Small intestine (tissue), 7 donors: ENCODE measurements at regions not wholly inside any gene's neighbourhood (a gene's known extent, or its start where the extent isn't known, plus 50 kb on each side); places are given as distances from the start of the nearest gene placed in this dataset.

Experiments used
- DNase-seq, 2 donors: peaks; one replicate each; pipeline versions ENCODE4 v3.0.0 to v3.0.0-alpha.2; 2013
- FAIRE-seq: peaks from 2 replicates; lab custom pipeline; 2012; peaks lifted over from hg19 to GRCh38; lab: Jason Lieb, UNC
- H3K27ac ChIP-seq, 3 donors: one replicate each; pipeline ENCODE4 v1.5.1; 2013; ENCODE audit warnings: low read length in 2 of 3, mild to moderate bottlenecking in 2 of 3, control low read depth in 1 of 3, inconsistent platforms in 1 of 3, low read depth in 1 of 3, moderate library complexity in 1 of 3
- H3K27me3 ChIP-seq, 3 donors: one replicate each; pipeline ENCODE4 v1.6.1; 2013; ENCODE audit warnings: low read length in 3 of 3, inconsistent platforms in 1 of 3; ENCODE audit not compliant: control insufficient read depth in 3 of 3, insufficient read depth in 3 of 3
- H3K36me3 ChIP-seq, 3 donors: one replicate each; pipeline ENCODE4 v1.6.1; 2013; ENCODE audit warnings: low read length in 3 of 3, inconsistent platforms in 1 of 3, low read depth in 1 of 3, mild to moderate bottlenecking in 1 of 3, moderate library complexity in 1 of 3; ENCODE audit not compliant: control insufficient read depth in 3 of 3, insufficient read depth in 2 of 3
- H3K4me1 ChIP-seq, 3 donors: one replicate each; pipeline ENCODE4 v1.6.1; 2013; ENCODE audit warnings: low read length in 2 of 3, inconsistent platforms in 1 of 3, low read depth in 1 of 3, mild to moderate bottlenecking in 1 of 3, moderate library complexity in 1 of 3; ENCODE audit not compliant: control insufficient read depth in 3 of 3, insufficient read depth in 2 of 3
- H3K4me3 ChIP-seq, 3 donors: one replicate each; pipeline ENCODE4 v1.5.1; 2013; ENCODE audit warnings: low read length in 3 of 3, control low read depth in 1 of 3, inconsistent platforms in 1 of 3, low read depth in 1 of 3, mild to moderate bottlenecking in 1 of 3, moderate library complexity in 1 of 3
- H3K9me3 ChIP-seq, 2 donors: one replicate each; pipeline ENCODE4 v1.6.1; 2013; ENCODE audit warnings: low read depth in 1 of 2, low read length in 1 of 2; ENCODE audit not compliant: control insufficient read depth in 2 of 2, insufficient read depth in 1 of 2
- WGBS, 3 donors: extraction: QIAGEN DNeasy Blood & Tissue Kit; methylation state at CpG; one replicate each; pipeline ENCODE4 v1.1.7; 2013; 5-methylcytosine and 5-hydroxymethylcytosine counted together
- donor health status: healthy with polysubstance abuse.
- donor health status: control.
- donor health status: control.
- donor health status: Bipolar disorder and iron deficiency.
- donor health status: healthy.

GRCh38 chr3:182041668-182042291 lies 330.1 kb downstream of the SOX2 start:
- Histone ChIP-seq H3K4me3 (no peak overlapping the region), H3K27ac (no peak overlapping the region), H3K4me1 (no peaks in the 10 kb centered on the region), H3K9me3 (peaks cover 0 to 4% of the 10 kb centered on the region in 2 donors), H3K27me3 (no peaks in the 10 kb centered on the region), H3K36me3 (no peaks in the 10 kb centered on the region)
- DNase-seq = no peak
- 63 to 85% (median 80%) methylated on average over 1 of the region's 1 CpG for WGBS, 3 donors
- no peak for FAIRE-seq

GRCh38 chr3:182045736-182046135 lies 334.0 kb downstream of the SOX2 start:
- WGBS, 3 donors = 54 to 76% (median 58%) methylated on average over 2 of the region's 2 CpGs
- Histone ChIP-seq H3K27ac (no peak overlapping the region), H3K9me3 (no peaks in the 10 kb centered on the region), H3K27me3 (no peaks in the 10 kb centered on the region), H3K4me3 (no peak overlapping the region), H3K36me3 (no peaks in the 10 kb centered on the region), H3K4me1 (no peaks in the 10 kb centered on the region)
- FAIRE-seq (no peak), DNase-seq (no peak)

- Histone ChIP-seq H3K27me3 (no peaks in the 10 kb centered on the region), H3K9me3 (no peaks in the 10 kb centered on the region), H3K36me3 (no peaks in the 10 kb centered on the region), H3K4me3 (no peak overlapping the region), H3K4me1 (no peaks in the 10 kb centered on the region), H3K27ac (no peak overlapping the region)
- no peak for FAIRE-seq
- no peak for DNase-seq
- 80 to 92% (median 86%) methylated on average over 11 of the region's 11 CpGs for WGBS, 3 donors
Observed at GRCh38 chr3:182046166-182046764, 334.5 kb downstream of the SOX2 start.

GRCh38 chr3:182050932-182051331 lies 339.2 kb downstream of the SOX2 start:
- no peak for DNase-seq
- FAIRE-seq = no peak
- Histone ChIP-seq H3K36me3 (no peaks in the 10 kb centered on the region), H3K27me3 (no peaks in the 10 kb centered on the region), H3K4me3 (no peak overlapping the region), H3K9me3 (no peaks in the 10 kb centered on the region), H3K27ac (no peak overlapping the region), H3K4me1 (no peaks in the 10 kb centered on the region)
- WGBS, 3 donors = 49 to 58% (median 56%) methylated on average over 3 of the region's 3 CpGs

- Histone ChIP-seq H3K27ac (no peak overlapping the region), H3K36me3 (no peaks in the 10 kb centered on the region), H3K4me3 (no peak overlapping the region), H3K27me3 (no peaks in the 10 kb centered on the region), H3K9me3 (no peaks in the 10 kb centered on the region), H3K4me1 (no peaks in the 10 kb centered on the region)
- 79 to 88% (median 80%) methylated on average over 1 of the region's 1 CpG for WGBS, 3 donors
- DNase-seq (no peak), FAIRE-seq (no peak)
Observed at GRCh38 chr3:182052332-182052731, 340.6 kb downstream of the SOX2 start.

- no peak for DNase-seq
- Histone ChIP-seq H3K9me3 (no peaks in the 10 kb centered on the region), H3K4me3 (no peak overlapping the region), H3K4me1 (no peaks in the 10 kb centered on the region), H3K27me3 (no peaks in the 10 kb centered on the region), H3K36me3 (no peaks in the 10 kb centered on the region), H3K27ac (no peak overlapping the region)
- WGBS, 3 donors = 83 to 91% (median 90%) methylated on average over 2 of the region's 2 CpGs
- FAIRE-seq = no peak
Observed at GRCh38 chr3:182052757-182053156, 341.0 kb downstream of the SOX2 start.

GRCh38 chr3:182058488-182058887 lies 346.8 kb downstream of the SOX2 start:
- Histone ChIP-seq H3K4me1 (no peaks in the 10 kb centered on the region), H3K36me3 (no peaks in the 10 kb centered on the region), H3K4me3 (no peak overlapping the region), H3K9me3 (no peaks in the 10 kb centered on the region), H3K27me3 (no peaks in the 10 kb centered on the region), H3K27ac (no peak overlapping the region)
- no peak for FAIRE-seq
- WGBS, 3 donors = 80 to 83% (median 82%) methylated on average over 1 of the region's 1 CpG
- no peak for DNase-seq

- 38 to 51% (median 47%) methylated on average over 1 of the region's 1 CpG for WGBS, 3 donors
- DNase-seq (no peak), FAIRE-seq (no peak)
- Histone ChIP-seq H3K9me3 (no peaks in the 10 kb centered on the region), H3K27me3 (no peaks in the 10 kb centered on the region), H3K4me3 (no peak overlapping the region), H3K4me1 (peaks cover 0 to 3% (median 0%) of the 10 kb centered on the region in 3 donors), H3K27ac (no peak overlapping the region), H3K36me3 (no peaks in the 10 kb centered on the region)
Observed at GRCh38 chr3:182063742-182064141, 352.0 kb downstream of the SOX2 start.

GRCh38 chr3:182067423-182067822 lies 355.7 kb downstream of the SOX2 start:
- no peak for DNase-seq
- Histone ChIP-seq H3K4me3 (no peak overlapping the region), H3K36me3 (no peaks in the 10 kb centered on the region), H3K27me3 (no peaks in the 10 kb centered on the region), H3K4me1 (peaks cover 0 to 3% (median 0%) of the 10 kb centered on the region in 3 donors), H3K9me3 (no peaks in the 10 kb centered on the region), H3K27ac (no peak overlapping the region)
- no peak for FAIRE-seq
- WGBS, 3 donors = 62 to 81% (median 74%) methylated on average over 4 of the region's 4 CpGs
